Endothelial cell of umbilical vein (primary cell): ENCODE measurements at regions not wholly inside any gene's neighbourhood (a gene's known extent, or its start where the extent isn't known, plus 50 kb on each side); places are given as distances from the start of the nearest gene placed in this dataset.

Experiments used
- POLR2AphosphoS5 ChIP-seq: IDR thresholded peaks from 2 replicates; pipeline ENCODE4 v1.6.1; 2012; ENCODE audit warnings: low read depth, mild to moderate bottlenecking, control low read depth, low read length, moderate library complexity; ENCODE audit not compliant: insufficient read depth
- TF ChIP-seq, protein P1 (sequence below), 2 donors: IDR thresholded peaks; 1 replicate in 1 of 2; 2 replicates in 1 of 2; pipeline ENCODE4 v1.5.1; 2011; ENCODE audit warnings: low read length in 2 of 2, mild to moderate bottlenecking in 2 of 2, moderate library complexity in 2 of 2, control low read depth in 1 of 2, inconsistent platforms in 1 of 2, low read depth in 1 of 2; ENCODE audit not compliant: insufficient read depth in 1 of 2; ENCODE audit errors: extremely low read depth in 1 of 2
- TF ChIP-seq, protein P2 (sequence below): IDR thresholded peaks from 2 replicates; pipeline ENCODE4 v1.6.1; 2011; ENCODE audit not compliant: insufficient read depth, insufficient read length

DNA sequence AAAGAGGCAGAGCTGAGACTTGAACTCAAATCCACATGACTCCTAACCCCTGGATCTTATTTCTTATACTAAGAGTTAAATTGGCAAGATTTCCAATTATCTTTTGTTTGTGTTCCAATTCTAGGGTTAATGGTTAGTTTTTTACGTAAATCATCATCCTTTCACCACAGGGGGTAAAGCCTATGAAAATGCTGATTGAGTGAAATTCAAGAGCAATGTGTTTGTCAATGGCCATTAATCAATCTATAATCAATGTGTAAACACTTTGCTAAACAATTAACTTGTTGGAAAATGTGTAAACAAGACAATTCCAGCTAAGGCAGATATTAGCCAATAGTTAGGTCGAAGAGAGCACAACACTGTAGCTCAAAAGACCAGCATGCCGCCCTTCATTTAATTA, 376.5 kb upstream of the ACVR2A start:
- TF ChIP-seq, protein P1, sequence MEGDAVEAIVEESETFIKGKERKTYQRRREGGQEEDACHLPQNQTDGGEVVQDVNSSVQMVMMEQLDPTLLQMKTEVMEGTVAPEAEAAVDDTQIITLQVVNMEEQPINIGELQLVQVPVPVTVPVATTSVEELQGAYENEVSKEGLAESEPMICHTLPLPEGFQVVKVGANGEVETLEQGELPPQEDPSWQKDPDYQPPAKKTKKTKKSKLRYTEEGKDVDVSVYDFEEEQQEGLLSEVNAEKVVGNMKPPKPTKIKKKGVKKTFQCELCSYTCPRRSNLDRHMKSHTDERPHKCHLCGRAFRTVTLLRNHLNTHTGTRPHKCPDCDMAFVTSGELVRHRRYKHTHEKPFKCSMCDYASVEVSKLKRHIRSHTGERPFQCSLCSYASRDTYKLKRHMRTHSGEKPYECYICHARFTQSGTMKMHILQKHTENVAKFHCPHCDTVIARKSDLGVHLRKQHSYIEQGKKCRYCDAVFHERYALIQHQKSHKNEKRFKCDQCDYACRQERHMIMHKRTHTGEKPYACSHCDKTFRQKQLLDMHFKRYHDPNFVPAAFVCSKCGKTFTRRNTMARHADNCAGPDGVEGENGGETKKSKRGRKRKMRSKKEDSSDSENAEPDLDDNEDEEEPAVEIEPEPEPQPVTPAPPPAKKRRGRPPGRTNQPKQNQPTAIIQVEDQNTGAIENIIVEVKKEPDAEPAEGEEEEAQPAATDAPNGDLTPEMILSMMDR (IDR thresholded peaks at IDR 0.05; ENCODE audit: extremely low read depth in 1 of 2, insufficient read depth in 1 of 2, low read depth in 1 of 2, low read length in 2 of 2), result no peak
- TF ChIP-seq, protein P2, sequence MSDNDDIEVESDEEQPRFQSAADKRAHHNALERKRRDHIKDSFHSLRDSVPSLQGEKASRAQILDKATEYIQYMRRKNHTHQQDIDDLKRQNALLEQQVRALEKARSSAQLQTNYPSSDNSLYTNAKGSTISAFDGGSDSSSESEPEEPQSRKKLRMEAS, result no peak
- no peak for TF ChIP-seq POLR2AphosphoS5
